GM18502 (cell line): ENCODE measurements at regions not wholly inside any gene's neighbourhood (a gene's known extent, or its start where the extent isn't known, plus 50 kb on each side); places are given as distances from the start of the nearest gene placed in this dataset.
A peak's percentile ranks its signal among the peaks of the same experiment; 100 is the strongest.

ENCODE experiments used
- ATAC-seq: cut with Tn5 transposase; IDR thresholded peaks from one replicate; pipeline ENCODE4 v1.9.1; 2021; ENCODE audit warnings: mild to moderate bottlenecking; ENCODE audit not compliant: unreplicated experiment, poor library complexity

GRCh38 chr7:155212301-155213015, 85.2 kb upstream of the INSIG1 start:
- ATAC-seq: no peak

- ATAC-seq: no peak
These were observed 84.3 kb upstream of the INSIG1 start for GRCh38 chr7:155213385-155213784.

- no peak for ATAC-seq
These were observed 83.5 kb upstream of the INSIG1 start for GRCh38 chr7:155213955-155214740.

GRCh38 chr7:155215576-155216325, 81.9 kb upstream of the INSIG1 start:
- no peak for ATAC-seq

- ATAC-seq: no peak
These were observed 81.0 kb upstream of the INSIG1 start for GRCh38 chr7:155216475-155217272.

GRCh38 chr7:155217634-155218033, 80.0 kb upstream of the INSIG1 start:
- peak; percentile 83 for ATAC-seq

- ATAC-seq: no peak
These were observed 79.2 kb upstream of the INSIG1 start for GRCh38 chr7:155218276-155219153.

- ATAC-seq: no peak
These were observed 78.5 kb upstream of the INSIG1 start for GRCh38 chr7:155219154-155219531.

- ATAC-seq: no peak
These were observed 77.5 kb upstream of the INSIG1 start for GRCh38 chr7:155219947-155220769.

GRCh38 chr7:155220903-155221302, 76.8 kb upstream of the INSIG1 start:
- no peak for ATAC-seq

GRCh38 chr7:155221547-155221946, 76.1 kb upstream of the INSIG1 start:
- no peak for ATAC-seq

- no peak for ATAC-seq
These were observed 75.6 kb upstream of the INSIG1 start for GRCh38 chr7:155222061-155222460.

GRCh38 chr7:155222573-155222972, 75.1 kb upstream of the INSIG1 start:
- ATAC-seq: no peak

GRCh38 chr7:155223021-155223420, 74.7 kb upstream of the INSIG1 start:
- ATAC-seq: no peak

GRCh38 chr7:155223503-155223902, 74.2 kb upstream of the INSIG1 start:
- ATAC-seq: no peak

- ATAC-seq: no peak
These were observed 73.4 kb upstream of the INSIG1 start for GRCh38 chr7:155224116-155224811.

- ATAC-seq: no peak
These were observed 72.6 kb upstream of the INSIG1 start for GRCh38 chr7:155225095-155225494.

GRCh38 chr7:155225516-155225915, 72.2 kb upstream of the INSIG1 start:
- no peak for ATAC-seq
